Esophagus muscularis mucosa (tissue), 4 donors: ENCODE measurements at regions not wholly inside any gene's neighbourhood (a gene's known extent, or its start where the extent isn't known, plus 50 kb on each side); places are given as distances from the start of the nearest gene placed in this dataset.
"Not testable (repeated sequence)": the region's sequence is repeated elsewhere in the genome, so short reads cannot be mapped to it uniquely, and the experiment has no call there.

Experiments used
- DNase-seq: peaks from one replicate; pipeline ENCODE4 v3.0.0-alpha.2; 2017; ENCODE audit errors: extremely low spot score
- H3K27ac ChIP-seq, 4 donors: fragments of 200-600 bp; sonication (generic); replicated peaks in 1 of 4; 1 replicate in 3 of 4; 2 replicates in 1 of 4; pipeline ENCODE4 v1.5.1; 2016 to 2019; ENCODE audit warnings: mild to moderate bottlenecking in 1 of 4
- H3K27me3 ChIP-seq, 4 donors: fragments of 200-600 bp; sonication (generic); one replicate each; pipeline versions ENCODE4 v1.5.1 to v1.6.0; 2016 to 2019
- H3K36me3 ChIP-seq, 4 donors: fragments of 200-600 bp; sonication (generic); one replicate each; pipeline ENCODE4 v1.5.1; 2016 to 2019
- H3K4me1 ChIP-seq, 4 donors: fragments of 200-600 bp; sonication (generic); one replicate each; pipeline ENCODE4 v1.5.1; 2016 to 2019
- H3K4me3 ChIP-seq, 4 donors: fragments of 200-600 bp; sonication (generic); 1 replicate in 2 of 4; 2 replicates in 2 of 4; pipeline ENCODE4 v1.5.1; 2016 to 2019; ENCODE audit warnings: mild to moderate bottlenecking in 4 of 4, moderate library complexity in 1 of 4
- H3K9me3 ChIP-seq, 4 donors: fragments of 200-600 bp; sonication (generic); 1 replicate in 3 of 4; 2 replicates in 1 of 4; pipeline ENCODE4 v1.5.1; 2016 to 2019
- CTCF ChIP-seq, 3 experiments: fragments of 200-600 bp in 2 of 3; fragments of 450-650 bp in 1 of 3; sonication (generic) in 2 of 3; IDR thresholded peaks; one replicate each; pipeline ENCODE4 v1.5.1; 2017 to 2019; ENCODE audit warnings: antibody characterized with exemption in 3 of 3, mild to moderate bottlenecking in 2 of 3, moderate library complexity in 1 of 3
- EP300 ChIP-seq: sonication (generic); formaldehyde crosslinking; IDR thresholded peaks from one replicate; pipeline ENCODE4 v1.6.1; 2017; ENCODE audit warnings: antibody characterized with exemption
- POLR2A ChIP-seq: fragments of 450-650 bp; IDR thresholded peaks from one replicate; pipeline ENCODE4 v1.6.1; 2017; ENCODE audit warnings: antibody characterized with exemption, moderate library complexity, mild to moderate bottlenecking, low read depth
- POLR2AphosphoS5 ChIP-seq, 2 donors: sonication (generic); formaldehyde crosslinking; IDR thresholded peaks; one replicate each; pipeline ENCODE4 v1.6.1; 2017; ENCODE audit warnings: antibody characterized with exemption in 2 of 2
- WGBS: methylation state at CpG from one replicate; pipeline ENCODE4 v1.1.5; 2018; 5-methylcytosine and 5-hydroxymethylcytosine counted together
- intact Hi-C: fragments of 100-400 bp; cut with DNase I; formaldehyde crosslinking; loops from one replicate; pipeline ENCODE4 v1.15.1; 2023

GRCh38 chr1:147414505-147415163, 126.7 kb upstream of the BCL9 start:
- H3K36me3 ChIP-seq: no peaks in the 10 kb centered on the region
- no peaks in the 10 kb centered on the region for H3K4me1 ChIP-seq
- peaks cover 0 to 8% (median 2%) of the 10 kb centered on the region in 4 donors for H3K9me3 ChIP-seq
- H3K27ac ChIP-seq: no peak overlapping the region
- 84% methylated on average over 3 of the region's 3 CpGs for WGBS
- intact Hi-C loops: no loop called here
- TF ChIP-seq POLR2A: no peak
- no peak for DNase-seq
- no peaks in the 10 kb centered on the region for H3K27me3 ChIP-seq
- H3K4me3 ChIP-seq: no peak overlapping the region

DNA sequence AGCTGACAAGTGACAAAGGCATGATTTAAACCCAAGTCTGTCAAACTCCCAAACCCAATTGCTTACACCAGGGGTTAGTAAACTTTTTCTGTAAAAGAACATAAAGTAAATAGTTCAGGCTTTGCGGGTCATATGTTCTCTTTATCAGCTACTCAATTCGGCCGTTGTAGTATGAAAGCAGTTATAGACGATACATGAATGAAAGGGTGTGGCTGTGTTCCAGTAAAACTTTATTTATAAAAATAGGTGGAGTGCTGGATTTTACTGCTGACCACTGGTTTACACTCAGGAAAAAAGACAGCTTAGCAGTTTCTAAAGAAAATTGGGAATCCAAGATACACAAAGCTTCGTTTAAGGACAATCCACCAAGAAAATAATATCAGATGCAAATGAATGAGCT, 124.3 kb upstream of the BCL9 start:
- peaks cover 0 to 7% (median 0%) of the 10 kb centered on the region in 4 donors for H3K27me3 ChIP-seq
- H3K36me3 ChIP-seq: no peaks in the 10 kb centered on the region
- H3K4me1 ChIP-seq: no peaks in the 10 kb centered on the region
- 54% methylated on average over 5 of the region's 5 CpGs for WGBS
- TF ChIP-seq CTCF (IDR thresholded peaks at IDR 0.05): no peak
- TF ChIP-seq POLR2A: no peak
- TF ChIP-seq EP300: no peak
- TF ChIP-seq POLR2AphosphoS5 (IDR thresholded peaks at IDR 0.05): no peak
- intact Hi-C loops: no loop called here
- H3K9me3 ChIP-seq: no peaks in the 10 kb centered on the region
- no peak for DNase-seq
- H3K4me3 ChIP-seq: no peak overlapping the region
- no peak overlapping the region for H3K27ac ChIP-seq

- H3K27me3 ChIP-seq: peaks cover 0 to 11% (median 0%) of the 10 kb centered on the region in 4 donors
- intact Hi-C loops, H3K27ac ChIP-seq, DNase-seq, H3K9me3 ChIP-seq, H3K36me3 ChIP-seq, H3K4me3 ChIP-seq, H3K4me1 ChIP-seq: not testable (repeated sequence)
- WGBS: 77% methylated on average over 31 of the region's 31 CpGs
Observed at GRCh38 chr1:147423100-147423827, 118.0 kb upstream of the BCL9 start.

GRCh38 chr1:147434921-147435320, 106.4 kb upstream of the BCL9 start:
- TF ChIP-seq EP300 (no peak), POLR2AphosphoS5 (IDR thresholded peaks at IDR 0.05) (no peak), CTCF (IDR thresholded peaks at IDR 0.05) (no peak)
- WGBS: 60% methylated on average over 1 of the region's 1 CpG
- DNase-seq: no peak
- intact Hi-C loops: no loop called here
- Histone ChIP-seq H3K9me3 (no peaks in the 10 kb centered on the region), H3K4me3 (no peak overlapping the region), H3K36me3 (no peaks in the 10 kb centered on the region), H3K27ac (no peak overlapping the region), H3K4me1 (no peaks in the 10 kb centered on the region), H3K27me3 (peaks cover 0 to 5% (median 0%) of the 10 kb centered on the region in 4 donors)

GRCh38 chr1:147444381-147444780, 96.9 kb upstream of the BCL9 start:
- Histone ChIP-seq H3K27me3 (no peaks in the 10 kb centered on the region), H3K27ac (no peak overlapping the region), H3K9me3 (peaks cover 0 to 36% (median 27%) of the 10 kb centered on the region in 4 donors), H3K4me1 (no peaks in the 10 kb centered on the region), H3K36me3 (no peaks in the 10 kb centered on the region), H3K4me3 (no peak overlapping the region)
- WGBS: 94% methylated on average over 1 of the region's 1 CpG
- DNase-seq: no peak
- no peak for TF ChIP-seq CTCF (IDR thresholded peaks at IDR 0.05)
- TF ChIP-seq POLR2A: no peak
- intact Hi-C loops: no loop called here
